ENCODE measurements at regions not wholly inside any gene's neighbourhood (a gene's known extent, or its start where the extent isn't known, plus 50 kb on each side); places are given as distances from the start of the nearest gene placed in this dataset.

- TF ChIP-seq CTCF (conservative IDR thresholded peaks at IDR 0.05; ENCODE audit: low read depth, low read length): no peak
- no peak overlapping the region for H3K4me3 ChIP-seq (ENCODE audit: low read length)
- no peak for DNase-seq (ENCODE audit: low read depth)
These were observed 168.2 kb downstream of the DLL1 start for GRCh38 chr6:170122651-170123050.

GRCh38 chr6:170117111-170117972 is 173.5 kb downstream of the DLL1 start:
- DNase-seq (ENCODE audit: low read depth): no peak
- TF ChIP-seq CTCF (conservative IDR thresholded peaks at IDR 0.05; ENCODE audit: low read depth, low read length): no peak
- no peak overlapping the region for H3K4me3 ChIP-seq (ENCODE audit: low read length)

GRCh38 chr6:170116636-170117035 is 174.2 kb downstream of the DLL1 start:
- no peak for TF ChIP-seq CTCF (conservative IDR thresholded peaks at IDR 0.05; ENCODE audit: low read depth, low read length)
- DNase-seq (ENCODE audit: low read depth): no peak
- H3K4me3 ChIP-seq (ENCODE audit: low read length): no peak overlapping the region

GRCh38 chr6:170114956-170115855 is 175.7 kb downstream of the DLL1 start:
- DNase-seq (ENCODE audit: low read depth): no peak
- H3K4me3 ChIP-seq (ENCODE audit: low read length): no peak overlapping the region
- no peak for TF ChIP-seq CTCF (conservative IDR thresholded peaks at IDR 0.05; ENCODE audit: low read depth, low read length)

GRCh38 chr6:170114187-170114945 is 176.5 kb downstream of the DLL1 start:
- TF ChIP-seq CTCF (conservative IDR thresholded peaks at IDR 0.05; ENCODE audit: low read depth, low read length): no peak
- no peak overlapping the region for H3K4me3 ChIP-seq (ENCODE audit: low read length)
- no peak for DNase-seq (ENCODE audit: low read depth)

GRCh38 chr6:170113141-170113540 is 177.7 kb downstream of the DLL1 start:
- H3K4me3 ChIP-seq (ENCODE audit: low read length): no peak overlapping the region
- no peak for DNase-seq (ENCODE audit: low read depth)
- TF ChIP-seq CTCF (conservative IDR thresholded peaks at IDR 0.05; ENCODE audit: low read depth, low read length): no peak

Measured in retinal pigment epithelial cell (primary cell).